Islet precursor cell (in vitro differentiated cells): ENCODE measurements at regions not wholly inside any gene's neighbourhood (a gene's known extent, or its start where the extent isn't known, plus 50 kb on each side); places are given as distances from the start of the nearest gene placed in this dataset.
A peak's percentile ranks its signal among the peaks of the same experiment; 100 is the strongest.

Source experiments
- DNase-seq: peaks from one replicate; pipeline ENCODE4 v3.0.0-alpha.2; 2018

DNA sequence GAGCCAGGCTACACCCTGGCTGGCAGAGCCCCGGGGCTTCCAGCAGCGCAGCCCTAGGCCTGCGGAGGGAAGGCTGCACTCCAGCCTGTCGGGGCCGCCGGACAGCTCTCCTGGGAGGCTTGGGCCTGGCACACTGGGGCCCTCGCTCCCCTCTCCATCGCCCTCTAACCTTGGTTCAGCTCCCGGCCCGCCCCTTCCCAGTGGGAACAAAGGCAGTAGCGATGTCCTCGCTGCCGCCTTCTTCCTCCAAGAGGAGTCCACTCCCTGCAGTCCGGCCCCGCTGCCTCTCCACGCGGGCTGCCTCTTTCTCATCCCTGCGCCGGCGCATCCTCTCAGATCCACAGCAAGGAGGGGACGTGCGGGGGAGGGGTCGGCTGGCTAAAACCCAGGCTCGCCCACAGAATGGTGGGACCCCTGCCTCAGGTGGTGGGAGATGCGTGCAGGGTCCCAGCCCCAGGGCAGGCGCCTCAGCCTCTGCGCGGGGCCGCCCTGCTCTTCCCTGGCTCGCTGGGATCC is 138.1 kb downstream of the TWIST2 start:
- DNase-seq: peak; percentile 51

DNA sequence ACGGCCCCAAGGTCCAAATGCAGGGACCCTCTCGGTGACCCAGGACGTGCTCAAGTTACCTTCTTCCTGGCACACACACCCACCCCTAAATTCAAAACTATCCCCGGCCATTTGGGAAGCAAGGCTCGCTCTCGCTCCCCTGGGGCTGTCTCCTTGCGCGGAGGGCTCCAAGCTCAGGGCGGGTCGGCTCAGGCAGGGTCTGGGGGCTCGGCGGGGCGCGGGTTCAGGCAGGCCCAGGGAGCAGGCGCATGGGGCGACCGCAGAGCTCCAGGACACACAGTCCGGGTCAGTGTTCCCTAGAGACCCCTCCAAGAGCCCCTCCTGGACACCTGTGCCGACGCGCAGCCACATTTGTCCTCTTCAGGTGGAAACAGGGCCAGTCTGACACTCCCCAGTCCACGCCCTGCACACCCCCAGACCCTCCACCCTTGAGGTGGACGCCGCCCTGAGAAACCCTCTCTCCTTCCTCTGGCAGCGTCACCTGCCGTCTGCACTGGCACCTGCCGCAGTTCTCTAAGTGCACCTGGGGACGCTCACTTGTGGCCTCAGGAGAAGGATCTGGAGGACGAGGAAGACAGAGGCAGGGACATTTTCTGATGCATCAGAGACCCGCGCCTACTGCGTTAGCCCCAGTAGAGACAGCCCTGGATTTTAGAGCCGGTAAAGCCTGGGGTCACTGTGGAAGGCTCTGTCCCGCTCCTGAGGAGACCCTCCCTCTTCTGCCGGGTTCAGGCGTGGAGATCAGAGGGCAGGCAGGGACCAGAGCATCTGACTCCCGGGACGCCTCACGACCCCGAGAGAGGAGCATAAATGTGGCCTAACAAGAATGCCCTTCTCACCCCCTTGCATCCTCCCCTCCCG is 138.8 kb downstream of the TWIST2 start:
- DNase-seq: peak; percentile 43

DNA sequence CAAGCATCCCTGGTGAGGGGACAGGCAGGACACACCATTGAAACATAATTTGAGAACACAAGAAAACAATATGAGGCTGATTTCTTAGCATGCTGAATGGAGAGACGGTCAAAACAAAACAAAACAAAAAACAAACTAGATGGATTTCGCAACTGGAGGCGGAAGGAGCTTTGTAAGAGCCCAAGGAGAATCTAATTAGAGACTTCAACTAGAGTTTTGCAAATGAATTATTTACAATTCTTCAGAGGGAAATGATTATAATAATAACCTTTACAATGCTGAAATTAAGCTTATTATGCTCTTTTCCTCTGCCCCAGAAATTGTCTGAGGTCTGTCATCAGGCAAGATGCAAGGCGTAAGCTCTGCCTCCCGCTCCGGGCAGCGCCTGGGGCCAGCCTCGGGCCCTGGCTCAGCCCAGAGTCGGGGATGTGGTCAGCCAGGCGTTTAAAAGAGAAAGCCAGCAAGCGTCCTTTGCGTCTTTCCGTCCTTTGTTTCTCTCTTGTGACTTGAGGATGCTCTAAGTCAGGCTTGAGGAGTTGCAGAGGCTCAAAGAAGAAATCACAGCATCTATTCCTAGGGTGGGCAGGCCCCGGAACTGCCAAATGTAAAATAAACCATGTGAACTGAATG is 139.6 kb downstream of the TWIST2 start:
- peak; percentile 19 for DNase-seq

DNA sequence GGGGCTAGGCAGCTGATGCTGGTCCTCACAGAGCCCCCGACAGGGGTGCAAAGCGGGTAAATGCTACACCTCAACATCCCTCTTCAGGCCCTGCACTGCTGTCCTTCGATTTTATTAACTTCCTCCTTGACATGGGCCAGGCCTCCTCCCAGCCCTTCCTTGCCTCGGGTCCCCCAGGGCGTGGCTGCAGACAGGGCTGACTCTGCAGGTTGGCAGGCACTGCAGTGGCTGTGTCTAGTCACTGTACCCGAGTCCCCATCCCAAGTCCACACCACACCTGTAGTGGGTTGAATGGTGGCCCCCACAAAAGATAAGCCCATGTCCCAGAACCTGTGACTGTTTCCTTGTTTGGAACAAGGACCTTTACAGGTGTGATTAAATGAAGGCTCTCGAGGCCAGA is 140.2 kb downstream of the TWIST2 start:
- DNase-seq: peak; percentile 45

DNA sequence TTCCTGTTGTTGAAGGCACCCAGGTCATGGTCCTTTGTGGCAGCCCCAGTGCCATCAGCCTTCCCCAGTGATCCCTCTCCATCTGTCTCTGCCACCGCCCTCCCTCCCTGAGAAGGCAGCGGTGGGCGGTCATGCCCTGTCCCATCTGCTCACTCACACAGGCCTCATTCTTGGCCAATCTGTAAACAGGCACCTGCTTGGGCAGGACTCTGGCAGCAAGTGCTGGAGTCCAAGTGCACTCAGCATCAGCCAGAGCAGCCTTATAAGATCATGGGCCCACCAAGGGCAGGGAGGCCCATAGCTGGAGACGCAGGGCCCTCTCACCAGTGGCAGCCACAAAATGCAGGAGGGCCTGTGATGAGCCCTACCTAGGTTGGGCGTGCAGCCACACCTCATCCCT is 140.9 kb downstream of the TWIST2 start:
- peak; percentile 32 for DNase-seq

DNA sequence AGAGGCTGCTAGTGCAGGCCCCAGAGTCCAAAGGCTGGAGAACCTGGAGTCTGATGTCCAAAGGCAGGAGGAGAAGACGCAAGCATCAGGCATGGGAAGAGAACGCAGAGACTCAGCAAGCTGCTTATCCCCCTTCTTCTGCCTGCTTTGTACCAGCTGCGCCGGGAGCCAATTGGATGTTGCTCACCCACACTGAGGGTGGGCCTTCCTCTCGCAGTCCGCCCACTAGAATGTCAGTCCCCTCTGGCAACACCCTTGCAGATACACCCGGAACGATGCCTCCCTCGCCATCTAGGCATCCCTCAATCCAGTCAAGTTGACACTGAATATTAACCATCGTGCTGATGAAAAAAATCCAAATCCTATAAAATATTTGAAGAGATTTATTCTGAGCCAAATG is 141.6 kb downstream of the TWIST2 start:
- DNase-seq: peak; percentile 40

DNA sequence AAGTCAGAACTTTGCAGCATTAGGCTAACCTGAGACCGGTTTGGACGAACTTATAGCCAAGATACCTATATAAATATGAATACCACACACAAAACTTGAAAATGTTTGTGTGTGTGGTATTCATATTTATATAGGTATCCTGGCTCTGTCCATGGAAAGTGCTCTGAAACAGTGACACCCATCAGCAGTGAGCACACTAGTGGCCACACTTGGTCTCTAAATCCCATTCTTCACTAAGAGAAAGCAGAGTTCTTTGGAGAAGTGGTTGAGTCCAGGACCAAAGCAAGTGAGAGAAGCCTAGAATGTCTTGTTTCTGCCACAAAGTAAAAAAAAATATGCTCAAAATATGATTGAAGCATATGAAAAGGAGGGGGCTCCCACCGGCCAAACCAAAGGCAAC is 146.5 kb downstream of the TWIST2 start:
- peak; percentile 16 for DNase-seq

DNA sequence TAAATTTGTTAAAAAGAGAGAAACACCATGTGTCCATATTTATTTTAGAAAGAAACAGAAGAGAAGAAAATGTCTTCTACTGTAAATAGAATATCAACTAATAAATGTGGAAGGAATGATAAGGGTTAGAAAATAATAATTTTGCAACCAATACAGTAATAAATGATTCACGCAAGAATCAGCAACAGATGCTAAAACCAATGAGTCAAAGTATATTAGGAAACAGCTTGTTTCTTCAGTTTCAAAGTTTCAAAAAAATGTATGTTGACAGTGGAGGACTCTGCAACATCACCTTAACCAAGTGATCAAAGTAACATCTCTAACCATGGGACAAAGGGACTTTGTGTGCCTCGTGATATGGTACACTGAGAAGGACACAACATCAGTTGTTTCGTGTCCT is 147.0 kb downstream of the TWIST2 start:
- no peak for DNase-seq

DNA sequence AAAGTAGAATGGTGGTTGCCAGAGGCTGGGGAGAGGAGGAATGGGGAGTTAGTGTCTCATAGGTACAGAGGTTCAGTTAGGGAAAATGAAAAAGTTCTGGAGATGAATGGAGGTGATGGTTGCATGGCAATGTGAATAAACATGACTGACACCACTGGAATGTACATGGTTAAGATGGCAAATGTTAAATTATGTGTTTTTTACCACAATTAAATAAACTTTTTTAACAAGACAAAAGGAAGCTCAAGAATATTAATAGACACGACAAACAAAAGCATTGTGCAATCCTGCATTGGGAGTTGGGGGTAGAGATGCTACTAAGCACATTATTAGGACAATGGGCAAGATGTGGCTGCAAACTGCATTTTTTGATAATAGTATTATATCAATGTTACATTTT is 147.7 kb downstream of the TWIST2 start:
- DNase-seq: no peak

DNA sequence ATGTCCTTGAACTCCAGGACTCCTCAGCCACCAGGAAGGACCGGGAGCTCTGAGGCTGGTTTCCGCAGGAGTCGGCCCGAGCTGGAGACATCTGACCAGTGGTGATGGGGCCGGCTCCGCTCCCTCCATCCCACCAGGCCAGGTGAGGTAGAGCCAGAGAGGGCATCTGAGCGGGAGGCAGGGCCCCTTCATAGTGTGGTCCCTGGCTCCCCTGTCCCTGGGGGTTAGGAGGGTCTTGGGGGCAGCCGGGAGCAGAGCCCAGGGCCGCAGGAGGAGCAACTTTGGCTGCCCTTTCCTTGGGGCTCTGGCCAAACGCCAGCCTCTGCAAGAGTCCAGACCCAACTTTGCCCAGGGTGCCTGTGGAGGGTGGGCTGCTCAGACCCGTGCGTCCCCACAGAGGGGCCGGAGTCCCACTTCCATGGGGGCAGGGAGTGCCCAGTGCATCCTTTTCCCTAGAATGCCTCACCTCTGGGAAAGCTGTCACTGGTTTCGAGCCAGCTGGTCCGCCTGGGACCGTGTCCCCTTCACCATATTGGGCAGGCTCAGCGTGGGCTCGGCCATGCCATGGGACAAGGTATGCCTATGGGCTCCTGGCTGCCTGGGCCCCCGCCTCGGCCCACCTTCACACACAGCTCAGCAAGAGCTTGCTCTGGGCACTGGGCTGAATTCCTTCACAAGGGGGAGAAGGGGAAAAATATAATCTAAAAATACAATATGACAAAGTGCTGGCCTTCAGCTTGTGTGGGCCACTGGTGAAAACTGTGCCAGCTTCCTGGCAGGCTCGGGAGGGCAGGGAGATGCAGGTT is 148.6 kb downstream of the TWIST2 start:
- DNase-seq: peak; percentile 29

DNA sequence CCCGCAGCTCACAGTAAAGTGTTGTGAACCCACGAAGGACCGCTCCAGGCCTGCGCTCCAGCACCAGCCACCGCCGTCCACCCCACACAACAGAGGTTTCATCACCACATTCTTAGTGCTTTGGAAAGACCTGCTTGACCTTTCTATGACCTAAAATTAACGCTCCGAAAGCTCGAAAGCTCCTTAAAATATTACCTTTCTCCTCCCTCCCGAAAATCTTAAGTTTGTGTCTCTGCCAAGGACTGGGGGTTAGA is 149.2 kb downstream of the TWIST2 start:
- DNase-seq: peak; percentile 20

DNA sequence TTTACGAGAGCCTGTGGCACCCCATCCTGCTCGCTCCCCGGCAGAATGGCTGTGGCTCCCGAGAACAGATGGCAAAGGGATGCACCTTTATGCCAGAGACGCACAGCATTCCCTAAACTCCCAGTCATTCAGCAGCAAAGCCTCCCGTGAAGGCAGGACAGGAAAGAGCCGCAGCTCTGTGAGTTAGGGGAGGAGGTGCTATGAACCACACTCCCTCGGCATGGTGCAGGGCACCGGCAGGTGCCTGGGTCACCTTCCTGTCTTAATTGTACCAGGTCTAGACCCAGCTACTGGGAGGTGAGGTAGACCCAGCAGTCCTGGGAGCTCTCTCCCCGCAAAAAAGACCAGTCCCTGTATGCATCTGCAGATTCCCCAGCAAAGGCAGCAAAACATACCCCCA is 149.8 kb downstream of the TWIST2 start:
- DNase-seq: peak; percentile 29
